Cardiac septum (tissue), 1 donor: ENCODE measurements at regions not wholly inside any gene's neighbourhood (a gene's known extent, or its start where the extent isn't known, plus 50 kb on each side); places are given as distances from the start of the nearest gene placed in this dataset.

Experiments
- DNase-seq: peaks from one replicate; pipeline ENCODE4 v3.0.0-alpha.2; 2020; ENCODE audit warnings: low spot score
- intact Hi-C: fragments of 100-400 bp; cut with DNase I; formaldehyde crosslinking; loops from one replicate; pipeline ENCODE4 v1.14.0; 2022
- donor health status: DM: no; HTN: no; CAD: no.

DNA sequence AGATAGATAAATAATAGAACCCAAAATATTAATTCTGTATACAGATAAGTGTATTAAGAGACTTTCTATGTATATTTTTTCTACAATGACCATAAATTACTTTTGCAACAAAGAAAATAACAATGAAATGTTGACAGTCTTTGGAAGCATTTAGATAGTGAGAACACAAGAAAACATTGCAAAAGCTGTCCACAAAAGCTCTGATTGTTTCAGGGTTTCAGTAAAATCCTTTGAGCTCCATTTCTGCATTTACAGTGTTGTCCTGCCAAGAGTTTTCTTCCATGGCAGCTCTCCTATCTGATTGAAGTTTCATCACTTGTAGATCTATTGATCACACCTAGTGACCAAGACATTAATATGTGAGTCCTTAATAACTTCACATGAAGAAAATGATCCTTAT, 321.8 kb downstream of the GPR37 start:
- intact Hi-C loops, result no loop called here
- no peak for DNase-seq

DNA sequence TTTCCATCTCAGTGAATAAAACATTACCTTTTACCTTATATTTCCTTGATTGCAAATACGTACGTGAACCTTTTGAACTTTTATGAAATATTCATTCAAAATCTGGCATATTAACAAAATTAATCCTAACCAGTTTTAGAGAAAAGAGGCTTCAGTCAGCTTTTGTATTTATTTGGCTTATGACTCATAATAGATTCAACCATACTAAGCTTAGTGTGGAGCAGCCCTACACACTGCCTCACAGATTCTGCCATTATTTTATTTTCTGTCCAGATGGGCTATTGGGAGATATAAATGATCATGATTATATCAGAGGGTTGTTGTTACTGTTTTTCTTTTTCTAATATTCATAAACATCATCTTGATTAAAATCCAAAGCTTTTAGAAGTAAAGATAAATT, 325.5 kb downstream of the GPR37 start:
- no peak for DNase-seq
- intact Hi-C loops, result no loop called here

DNA sequence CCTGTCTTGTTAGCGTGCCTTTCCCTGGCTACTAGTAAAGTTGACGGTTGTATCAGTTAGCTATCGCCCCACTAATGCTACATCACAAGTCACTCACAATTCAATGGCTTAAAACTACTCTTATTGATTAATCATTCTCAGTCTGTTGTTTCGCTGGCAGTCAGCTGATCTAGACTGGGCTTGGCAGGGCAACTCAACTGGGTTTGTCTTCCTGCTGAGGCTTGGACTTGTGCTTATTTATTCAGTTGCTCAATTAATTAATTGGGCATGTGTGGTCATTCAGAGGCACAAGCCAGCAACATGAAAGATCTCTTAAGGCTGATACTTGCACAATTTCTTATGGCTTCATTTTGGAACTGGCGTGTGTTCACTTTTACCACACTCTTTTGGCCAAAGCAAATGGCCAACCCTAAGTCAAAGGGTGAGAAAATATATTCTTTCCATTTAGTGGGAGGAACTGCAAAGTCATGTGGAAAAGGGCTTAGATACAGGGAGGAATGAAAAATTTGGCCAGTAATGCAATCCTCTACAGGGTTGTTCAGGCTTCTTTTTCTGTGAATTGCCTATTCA, 333.5 kb downstream of the GPR37 start:
- no peak for DNase-seq
- intact Hi-C loops, result no loop called here

- DNase-seq, result no peak
- intact Hi-C loops, result no loop called here
Measured at GRCh38 chr7:124429923-124430322, 335.7 kb downstream of the GPR37 start.

DNA sequence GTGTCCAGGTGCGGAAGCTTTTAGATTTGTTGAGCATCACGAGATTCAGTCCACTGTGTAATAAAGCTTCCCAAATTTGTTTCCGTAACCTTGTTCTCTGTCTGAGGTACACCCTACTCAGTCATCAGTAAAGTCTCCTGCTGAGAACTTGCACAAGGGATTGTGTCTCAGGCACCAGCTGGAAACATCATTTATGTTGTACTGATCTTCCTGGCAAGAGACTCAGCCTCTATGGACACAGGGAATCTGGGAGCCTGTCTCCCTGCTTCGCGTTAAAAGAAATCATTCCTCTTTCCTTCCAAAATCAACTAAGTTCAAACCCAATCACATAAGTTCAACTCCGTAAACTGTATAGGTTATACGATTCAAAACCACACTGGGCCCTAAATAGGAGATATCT, 336.8 kb downstream of the GPR37 start:
- intact Hi-C loops, result no loop called here
- DNase-seq, result no peak

DNA sequence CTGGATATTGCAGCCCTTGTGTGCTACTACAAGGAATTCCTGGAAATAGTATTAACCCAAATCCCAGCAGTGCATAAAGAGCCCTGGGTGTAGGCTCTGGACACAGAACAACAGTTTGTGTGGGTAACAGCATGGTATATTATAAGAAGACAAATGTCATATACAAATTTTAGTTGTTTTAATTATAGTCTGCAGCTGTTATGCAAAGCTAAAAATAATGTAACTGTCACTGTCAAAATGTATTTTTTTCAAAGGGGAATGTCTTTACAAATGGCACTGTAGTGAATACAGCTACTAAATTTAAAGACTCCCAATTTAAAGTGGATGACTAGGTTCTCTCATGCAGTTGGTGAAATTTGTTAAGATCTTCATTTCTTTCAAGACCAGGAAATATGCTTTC, 339.0 kb downstream of the GPR37 start:
- intact Hi-C loops, result no loop called here
- no peak for DNase-seq

DNA sequence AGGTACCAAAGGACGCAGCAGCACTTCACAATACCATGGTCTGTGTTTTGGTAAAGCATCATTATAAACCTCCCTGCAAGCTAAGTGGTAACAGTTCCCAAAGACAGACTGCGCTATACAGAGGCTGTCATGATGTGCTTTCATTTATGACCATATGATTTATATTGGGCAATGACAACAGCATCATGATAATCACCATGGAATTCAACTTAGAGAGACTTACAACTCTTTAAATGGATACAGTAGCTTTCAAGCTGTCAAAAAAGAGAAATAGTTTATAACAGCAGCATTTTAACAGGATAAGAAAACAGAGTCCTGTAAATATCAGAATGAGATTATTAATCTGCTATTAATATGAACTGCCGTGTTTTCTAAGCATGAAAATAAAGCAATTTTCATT, 341.7 kb downstream of the GPR37 start:
- DNase-seq, result no peak
- intact Hi-C loops, result no loop called here

DNA sequence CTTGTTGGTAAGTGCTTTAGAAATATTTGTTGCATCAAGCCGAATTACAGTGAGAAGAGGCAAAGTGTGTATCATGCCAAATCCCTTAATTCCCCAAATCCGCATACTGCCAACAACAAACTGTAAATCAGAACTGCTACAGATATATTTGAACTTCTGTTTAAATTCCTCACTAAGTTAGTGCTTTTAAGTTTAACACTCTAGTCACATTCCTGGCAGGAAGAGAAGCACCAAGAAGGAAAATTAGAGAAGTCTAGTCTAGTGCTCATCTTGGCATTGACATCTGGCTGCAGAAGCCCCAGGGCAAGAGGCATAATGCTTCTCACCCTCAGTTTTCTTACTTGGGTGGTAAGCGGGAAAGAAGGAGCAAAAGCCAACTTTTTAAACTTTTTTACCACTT, 343.5 kb downstream of the GPR37 start:
- no peak for DNase-seq
- intact Hi-C loops, result no loop called here

- DNase-seq, result no peak
- intact Hi-C loops, result no loop called here
Measured at GRCh38 chr7:124420367-124420766, 345.2 kb downstream of the GPR37 start.

- intact Hi-C loops, result no loop called here
Measured at GRCh38 chr7:124413029-124413428, 352.6 kb downstream of the GPR37 start.

DNA sequence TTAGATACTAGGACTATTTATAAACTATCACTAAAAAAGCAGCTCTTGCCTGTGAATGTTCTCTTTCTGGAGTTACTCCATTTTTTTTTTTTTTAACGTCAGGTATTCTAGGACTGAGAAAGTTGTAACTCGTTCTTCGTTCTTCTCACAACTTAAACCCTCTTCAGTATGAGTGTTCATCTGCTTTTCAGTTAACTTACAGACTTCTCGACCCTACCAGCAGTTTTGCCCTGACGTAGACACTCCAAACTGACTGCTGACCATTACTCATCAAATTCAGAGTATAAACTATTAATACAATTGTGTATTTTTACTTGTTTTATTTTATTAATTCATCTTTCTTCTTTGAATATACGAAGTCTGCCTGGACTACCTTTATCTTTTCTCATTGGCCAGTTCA, 353.1 kb downstream of the GPR37 start:
- no peak for DNase-seq
- intact Hi-C loops, result no loop called here

More at GRCh38 chr7:124413029-124413428, 352.6 kb downstream of the GPR37 start:
- no peak for DNase-seq

DNA sequence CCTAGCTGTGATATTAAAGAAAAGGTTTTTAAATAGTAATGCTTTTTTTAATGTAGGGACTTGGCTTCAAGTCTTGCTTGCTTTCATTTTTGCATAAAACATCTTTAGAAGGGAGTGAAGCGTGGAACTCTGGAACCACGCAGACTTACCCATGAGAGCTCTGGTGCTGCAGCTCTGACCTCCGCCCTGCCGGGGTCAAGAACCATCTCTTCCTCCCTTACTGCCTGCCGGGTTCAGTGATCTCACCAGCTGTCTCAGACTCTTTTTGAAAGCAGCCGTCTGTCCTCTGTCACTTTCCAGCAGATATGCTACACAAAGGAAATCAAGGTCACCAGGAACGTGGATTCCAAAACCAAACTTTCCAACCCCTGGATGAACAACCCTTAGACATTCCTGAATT, 353.8 kb downstream of the GPR37 start:
- DNase-seq, result peak; percentile 69
- intact Hi-C loops, result no loop called here

- intact Hi-C loops, result no loop called here
- no peak for DNase-seq
Measured at GRCh38 chr7:124403587-124403986, 362.0 kb downstream of the GPR37 start.

DNA sequence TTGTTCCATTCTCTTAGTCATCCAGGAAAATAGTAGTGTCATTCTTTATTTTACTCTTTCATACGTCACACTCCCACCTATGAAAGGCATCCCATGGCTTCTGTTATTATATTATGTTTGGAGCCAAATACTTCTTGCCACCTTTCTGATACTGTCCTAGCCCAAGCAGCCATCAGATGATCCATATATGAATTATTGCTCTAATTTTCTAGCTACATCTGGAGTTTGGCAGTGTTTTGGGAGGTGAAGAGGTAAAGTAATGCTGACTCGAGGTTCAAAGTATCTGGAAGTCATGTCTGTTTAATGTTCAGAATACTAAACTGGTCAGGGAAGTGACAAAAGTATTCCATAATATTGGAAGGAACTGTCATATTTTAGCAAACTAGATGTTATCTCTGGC, 362.5 kb downstream of the GPR37 start:
- no peak for DNase-seq
- intact Hi-C loops, result no loop called here

DNA sequence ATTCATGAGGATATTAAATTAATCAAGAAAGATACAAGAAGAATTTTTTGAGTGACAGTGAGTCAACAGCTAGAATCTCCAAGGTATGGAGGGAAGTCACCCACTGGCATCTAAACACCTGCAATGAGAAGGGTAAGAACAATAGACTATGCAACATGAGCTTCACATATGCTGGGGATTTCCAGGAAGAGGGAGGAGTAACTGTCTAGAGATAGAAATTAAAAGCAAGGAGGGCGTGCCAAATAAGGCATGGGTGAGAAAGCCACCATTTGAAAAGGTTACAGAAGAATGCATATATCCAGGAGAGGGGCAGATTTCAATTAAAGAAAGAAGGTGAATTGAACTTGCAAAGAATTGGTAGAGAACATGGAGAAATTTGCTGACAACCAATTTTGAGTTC, 365.7 kb downstream of the GPR37 start:
- intact Hi-C loops, result no loop called here

GRCh38 chr7:124398937-124399552, 366.2 kb upstream of the TMEM229A start:
- intact Hi-C loops, result no loop called here
- no peak for DNase-seq

More for the DNA sequence above, 365.7 kb downstream of the GPR37 start:
- DNase-seq, result no peak

GRCh38 chr7:124397134-124397533, 364.3 kb upstream of the TMEM229A start:
- intact Hi-C loops, result no loop called here

DNA sequence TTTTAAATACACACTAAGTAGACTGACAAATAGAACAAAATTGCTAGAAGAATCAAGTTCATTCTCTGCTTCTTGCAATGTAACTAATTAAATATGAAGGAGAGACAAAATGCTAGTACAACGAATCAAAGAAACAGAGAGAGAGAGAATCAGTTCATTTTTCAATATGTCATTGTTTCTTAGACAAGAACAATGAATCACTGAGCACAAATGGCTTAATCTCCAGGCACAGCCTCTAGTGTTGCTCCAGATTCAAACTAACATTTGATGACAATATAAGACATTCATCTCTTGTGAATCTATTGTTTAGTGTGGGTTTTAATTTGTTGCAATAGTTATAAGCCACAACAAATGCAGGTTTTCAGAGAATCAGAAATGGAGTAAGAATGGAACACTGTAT, 357.4 kb upstream of the TMEM229A start:
- intact Hi-C loops, result no loop called here
- DNase-seq, result no peak

More at GRCh38 chr7:124397134-124397533, 364.3 kb upstream of the TMEM229A start:
- no peak for DNase-seq

- DNase-seq, result no peak
- intact Hi-C loops, result no loop called here
Measured at GRCh38 chr7:124388751-124389150, 355.9 kb upstream of the TMEM229A start.

DNA sequence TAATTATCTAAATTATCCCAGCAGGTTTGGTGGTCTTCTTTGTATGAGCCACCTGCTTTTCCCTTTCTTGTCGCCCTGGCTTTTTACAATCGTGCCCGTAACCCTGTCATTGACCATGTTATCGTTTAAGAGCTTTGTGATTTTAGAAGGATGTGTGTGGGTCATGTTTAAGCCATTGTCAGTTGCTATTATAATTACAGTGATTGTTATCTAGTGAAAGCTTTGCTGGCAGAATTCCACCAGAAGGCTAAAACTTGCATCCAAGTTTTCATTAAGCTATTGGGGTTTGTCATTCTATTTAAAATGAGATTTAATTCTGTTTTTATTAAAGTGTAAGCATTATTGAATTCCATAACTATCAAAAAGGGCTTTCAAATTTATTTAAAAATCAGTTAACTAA, 354.2 kb upstream of the TMEM229A start:
- intact Hi-C loops, result no loop called here
- no peak for DNase-seq

DNA sequence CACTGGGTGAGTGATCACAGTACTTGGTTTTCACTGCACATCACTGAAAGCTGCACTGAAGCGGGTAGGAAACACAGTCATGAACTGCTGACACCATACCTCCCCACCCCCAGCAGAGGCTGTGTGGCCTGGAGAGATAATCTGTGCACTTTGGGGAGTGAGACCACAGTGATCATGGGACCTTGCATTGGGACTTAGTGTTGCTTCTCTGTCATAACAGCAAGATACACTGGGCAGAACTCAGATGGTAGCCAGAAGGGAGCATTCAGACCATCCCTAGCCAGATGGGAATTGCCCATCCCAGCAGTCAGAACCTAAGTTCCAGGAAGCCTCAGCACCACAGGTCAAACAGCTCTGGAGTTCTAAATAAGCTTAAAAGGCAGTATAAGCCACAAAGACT, 346.4 kb upstream of the TMEM229A start:
- intact Hi-C loops, result no loop called here
- DNase-seq, result no peak

DNA sequence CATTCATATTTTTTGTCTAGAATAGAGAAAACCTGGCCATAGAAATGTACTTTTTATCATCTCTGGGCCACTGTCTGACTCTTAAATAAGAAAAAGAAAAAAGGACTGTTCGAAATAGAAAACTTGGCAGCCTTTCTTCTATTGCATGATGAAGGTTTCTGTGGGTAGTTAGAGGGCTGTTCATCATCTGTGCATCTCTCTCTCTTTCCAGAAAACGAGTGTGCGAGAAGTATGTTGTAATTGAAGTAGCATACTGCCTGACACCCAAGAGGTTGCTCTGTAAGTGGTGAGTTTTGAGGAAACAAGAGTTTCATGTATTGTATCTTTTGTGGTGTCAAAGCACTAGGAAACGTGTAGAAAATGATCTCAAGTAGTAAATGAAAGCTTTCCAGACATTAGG, 343.2 kb upstream of the TMEM229A start:
- no peak for DNase-seq
- intact Hi-C loops, result no loop called here
